ENCODE measurements at regions not wholly inside any gene's neighbourhood (a gene's known extent, or its start where the extent isn't known, plus 50 kb on each side); places are given as distances from the start of the nearest gene placed in this dataset.
"Not testable (repeated sequence)": the region's sequence is repeated elsewhere in the genome, so short reads cannot be mapped to it uniquely, and the experiment has no call there.

GRCh38 chr6:12554820-12555219 is 161.7 kb upstream of the PHACTR1 start:
- H3K36me3 Mint-ChIP-seq (ENCODE audit: low read depth); H3K4me3 Mint-ChIP-seq; H3K27ac Mint-ChIP-seq; H3K27me3 Mint-ChIP-seq (ENCODE audit: low read depth); H3K9me3 Mint-ChIP-seq (ENCODE audit: insufficient read depth); ATAC-seq; H3K4me1 Mint-ChIP-seq (ENCODE audit: low read depth); POLR2A ChIA-PET; CTCF ChIA-PET; DNase-seq: not testable (repeated sequence)

- ATAC-seq (no peak), DNase-seq (no peak)
- ChIA-PET POLR2A (no interaction called here), CTCF (no interaction called here)
- Mint-ChIP-seq H3K27me3 (ENCODE audit: low read depth) (no peaks in the 10 kb centered on the region), H3K27ac (no peak overlapping the region), H3K9me3 (ENCODE audit: insufficient read depth) (no peaks in the 10 kb centered on the region), H3K36me3 (ENCODE audit: low read depth) (no peaks in the 10 kb centered on the region), H3K4me3 (no peak overlapping the region), H3K4me1 (ENCODE audit: low read depth) (no peaks in the 10 kb centered on the region)
These were observed 161.3 kb upstream of the PHACTR1 start for GRCh38 chr6:12555267-12555666.

- POLR2A ChIA-PET: no interaction called here
- DNase-seq (no peak), ATAC-seq (no peak)
- H3K36me3 Mint-ChIP-seq (ENCODE audit: low read depth): no peaks in the 10 kb centered on the region
- H3K27ac Mint-ChIP-seq: no peak overlapping the region
- H3K4me3 Mint-ChIP-seq: no peak overlapping the region
- H3K9me3 Mint-ChIP-seq (ENCODE audit: insufficient read depth): no peaks in the 10 kb centered on the region
- CTCF ChIA-PET: no interaction called here
- H3K27me3 Mint-ChIP-seq (ENCODE audit: low read depth): no peaks in the 10 kb centered on the region
- H3K4me1 Mint-ChIP-seq (ENCODE audit: low read depth): no peaks in the 10 kb centered on the region
These were observed 160.8 kb upstream of the PHACTR1 start for GRCh38 chr6:12555781-12556180.

GRCh38 chr6:12557765-12558164 is 158.8 kb upstream of the PHACTR1 start:
- ATAC-seq: no peak
- no peak overlapping the region for H3K27ac Mint-ChIP-seq
- CTCF ChIA-PET: no interaction called here

GRCh38 chr6:12560315-12560714 is 156.3 kb upstream of the PHACTR1 start:
- DNase-seq (no peak), ATAC-seq (no peak)
- no peaks in the 10 kb centered on the region for H3K27me3 Mint-ChIP-seq (ENCODE audit: low read depth)
- H3K4me3 Mint-ChIP-seq: no peak overlapping the region
- H3K36me3 Mint-ChIP-seq (ENCODE audit: low read depth): no peaks in the 10 kb centered on the region
- ChIA-PET POLR2A (no interaction called here), CTCF (no interaction called here)
- H3K4me1 Mint-ChIP-seq (ENCODE audit: low read depth): no peaks in the 10 kb centered on the region
- no peaks in the 10 kb centered on the region for H3K9me3 Mint-ChIP-seq (ENCODE audit: insufficient read depth)
- H3K27ac Mint-ChIP-seq: no peak overlapping the region

More at GRCh38 chr6:12557765-12558164, 158.8 kb upstream of the PHACTR1 start:
- Mint-ChIP-seq H3K36me3 (ENCODE audit: low read depth) (no peaks in the 10 kb centered on the region), H3K4me3 (no peak overlapping the region), H3K27me3 (ENCODE audit: low read depth) (no peaks in the 10 kb centered on the region), H3K4me1 (ENCODE audit: low read depth) (no peaks in the 10 kb centered on the region), H3K9me3 (ENCODE audit: insufficient read depth) (no peaks in the 10 kb centered on the region)
- POLR2A ChIA-PET: interaction anchor here (0.6 kb wide), 1 partner anchor 1782 kb away, joined by 3 read pairs; no protein-coding TSS in a partner anchor
- no peak for DNase-seq

- POLR2A ChIA-PET: no interaction called here
- CTCF ChIA-PET: no interaction called here
- Mint-ChIP-seq H3K27ac (no peak overlapping the region), H3K36me3 (ENCODE audit: low read depth) (no peaks in the 10 kb centered on the region), H3K27me3 (ENCODE audit: low read depth) (peaks cover 3% of the 10 kb centered on the region), H3K4me1 (ENCODE audit: low read depth) (no peaks in the 10 kb centered on the region), H3K9me3 (ENCODE audit: insufficient read depth) (no peaks in the 10 kb centered on the region), H3K4me3 (no peak overlapping the region)
- DNase-seq (no peak), ATAC-seq (no peak)
These were observed 149.9 kb upstream of the PHACTR1 start for GRCh38 chr6:12566618-12567123.

- Mint-ChIP-seq H3K9me3 (ENCODE audit: insufficient read depth) (no peaks in the 10 kb centered on the region), H3K27ac (no peak overlapping the region), H3K27me3 (ENCODE audit: low read depth) (peaks cover 3% of the 10 kb centered on the region), H3K4me3 (no peak overlapping the region), H3K36me3 (ENCODE audit: low read depth) (no peaks in the 10 kb centered on the region), H3K4me1 (ENCODE audit: low read depth) (no peaks in the 10 kb centered on the region)
- ChIA-PET CTCF (no interaction called here), POLR2A (no interaction called here)
- no peak for DNase-seq
- ATAC-seq: no peak
These were observed 148.9 kb upstream of the PHACTR1 start for GRCh38 chr6:12567682-12568081.

- H3K9me3 Mint-ChIP-seq (ENCODE audit: insufficient read depth): no peaks in the 10 kb centered on the region
These were observed 146.9 kb upstream of the PHACTR1 start for GRCh38 chr6:12569646-12570045.

GRCh38 chr6:12570461-12571030 is 146.0 kb upstream of the PHACTR1 start:
- H3K27me3 Mint-ChIP-seq (ENCODE audit: low read depth): peaks cover 3% of the 10 kb centered on the region
- H3K4me1 Mint-ChIP-seq (ENCODE audit: low read depth): no peaks in the 10 kb centered on the region
- ATAC-seq (no peak), DNase-seq (no peak)
- H3K4me3 Mint-ChIP-seq: no peak overlapping the region
- no peaks in the 10 kb centered on the region for H3K9me3 Mint-ChIP-seq (ENCODE audit: insufficient read depth)
- no peaks in the 10 kb centered on the region for H3K36me3 Mint-ChIP-seq (ENCODE audit: low read depth)
- POLR2A ChIA-PET: no interaction called here
- H3K27ac Mint-ChIP-seq: no peak overlapping the region
- CTCF ChIA-PET: no interaction called here

More at GRCh38 chr6:12569646-12570045, 146.9 kb upstream of the PHACTR1 start:
- Mint-ChIP-seq H3K36me3 (ENCODE audit: low read depth) (no peaks in the 10 kb centered on the region), H3K4me3 (no peak overlapping the region), H3K27ac (no peak overlapping the region), H3K4me1 (ENCODE audit: low read depth) (no peaks in the 10 kb centered on the region), H3K27me3 (ENCODE audit: low read depth) (peaks cover 3% of the 10 kb centered on the region)
- CTCF ChIA-PET: no interaction called here
- POLR2A ChIA-PET: interaction anchor here (0.6 kb wide), 1 partner anchor 369 kb away, joined by 3 read pairs; no protein-coding TSS in a partner anchor
- no peak for DNase-seq
- ATAC-seq: no peak

GRCh38 chr6:12572896-12573827 is 143.4 kb upstream of the PHACTR1 start:
- no peak overlapping the region for H3K4me3 Mint-ChIP-seq
- no peak for DNase-seq
- no peaks in the 10 kb centered on the region for H3K4me1 Mint-ChIP-seq (ENCODE audit: low read depth)
- POLR2A ChIA-PET: no interaction called here
- ATAC-seq: no peak
- peaks cover 6% of the 10 kb centered on the region for H3K27me3 Mint-ChIP-seq (ENCODE audit: low read depth)
- H3K36me3 Mint-ChIP-seq (ENCODE audit: low read depth): no peaks in the 10 kb centered on the region
- CTCF ChIA-PET: no interaction called here
- H3K9me3 Mint-ChIP-seq (ENCODE audit: insufficient read depth): no peaks in the 10 kb centered on the region
- no peak overlapping the region for H3K27ac Mint-ChIP-seq

- Mint-ChIP-seq H3K27ac (no peak overlapping the region), H3K36me3 (ENCODE audit: low read depth) (no peaks in the 10 kb centered on the region), H3K4me1 (ENCODE audit: low read depth) (no peaks in the 10 kb centered on the region), H3K9me3 (ENCODE audit: insufficient read depth) (no peaks in the 10 kb centered on the region), H3K4me3 (no peak overlapping the region), H3K27me3 (ENCODE audit: low read depth) (peaks cover 3% of the 10 kb centered on the region)
- CTCF ChIA-PET: no interaction called here
- DNase-seq (no peak), ATAC-seq (no peak)
- POLR2A ChIA-PET: no interaction called here
These were observed 140.6 kb upstream of the PHACTR1 start for GRCh38 chr6:12575961-12576360.

- DNase-seq (no peak), ATAC-seq (no peak)
- Mint-ChIP-seq H3K27me3 (ENCODE audit: low read depth) (peaks cover 3% of the 10 kb centered on the region), H3K4me3 (no peak overlapping the region), H3K36me3 (ENCODE audit: low read depth) (no peaks in the 10 kb centered on the region), H3K9me3 (ENCODE audit: insufficient read depth) (no peaks in the 10 kb centered on the region), H3K27ac (no peak overlapping the region), H3K4me1 (ENCODE audit: low read depth) (no peaks in the 10 kb centered on the region)
- ChIA-PET CTCF (no interaction called here), POLR2A (no interaction called here)
These were observed 140.2 kb upstream of the PHACTR1 start for GRCh38 chr6:12576389-12576788.
